Suprapubic skin (tissue), 3 donors: ENCODE measurements at regions not wholly inside any gene's neighbourhood (a gene's known extent, or its start where the extent isn't known, plus 50 kb on each side); places are given as distances from the start of the nearest gene placed in this dataset.

ENCODE experiments used
- POLR2A ChIP-seq, 2 donors: fragments of 450-650 bp; IDR thresholded peaks; one replicate each; pipeline ENCODE4 v1.6.1; 2017; ENCODE audit warnings: antibody characterized with exemption in 2 of 2, mild to moderate bottlenecking in 2 of 2, moderate library complexity in 2 of 2
- TF ChIP-seq, protein P1 (sequence below), 2 donors: fragments of 200-600 bp in 1 of 2; fragments of 450-650 bp in 1 of 2; sonication (generic) in 1 of 2; IDR thresholded peaks; one replicate each; pipeline ENCODE4 v1.5.1; 2016 to 2019; ENCODE audit warnings: antibody characterized with exemption in 2 of 2, mild to moderate bottlenecking in 1 of 2, moderate library complexity in 1 of 2

DNA sequence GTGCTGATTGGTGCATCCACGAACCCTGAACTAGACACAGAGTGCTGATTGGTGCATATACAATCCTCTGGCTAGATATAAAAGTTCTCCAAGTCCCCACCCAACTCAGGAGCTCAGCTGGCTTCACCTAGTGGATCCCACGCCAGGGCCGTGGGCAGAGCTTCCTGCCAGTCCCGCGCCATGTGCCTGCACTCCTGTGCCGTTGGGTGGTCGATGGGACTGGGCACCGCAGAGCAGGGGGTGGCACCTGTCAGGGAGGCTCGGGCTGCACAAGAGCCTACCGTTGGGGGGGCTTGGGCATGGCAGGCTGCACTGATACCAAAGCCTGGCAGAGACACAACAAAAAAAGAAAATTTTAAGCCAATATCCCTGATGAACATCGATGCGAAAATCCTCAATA is 185.4 kb upstream of the ASCC3 start:
- no peak for TF ChIP-seq POLR2A (IDR thresholded peaks at IDR 0.05)
- TF ChIP-seq, protein P1, sequence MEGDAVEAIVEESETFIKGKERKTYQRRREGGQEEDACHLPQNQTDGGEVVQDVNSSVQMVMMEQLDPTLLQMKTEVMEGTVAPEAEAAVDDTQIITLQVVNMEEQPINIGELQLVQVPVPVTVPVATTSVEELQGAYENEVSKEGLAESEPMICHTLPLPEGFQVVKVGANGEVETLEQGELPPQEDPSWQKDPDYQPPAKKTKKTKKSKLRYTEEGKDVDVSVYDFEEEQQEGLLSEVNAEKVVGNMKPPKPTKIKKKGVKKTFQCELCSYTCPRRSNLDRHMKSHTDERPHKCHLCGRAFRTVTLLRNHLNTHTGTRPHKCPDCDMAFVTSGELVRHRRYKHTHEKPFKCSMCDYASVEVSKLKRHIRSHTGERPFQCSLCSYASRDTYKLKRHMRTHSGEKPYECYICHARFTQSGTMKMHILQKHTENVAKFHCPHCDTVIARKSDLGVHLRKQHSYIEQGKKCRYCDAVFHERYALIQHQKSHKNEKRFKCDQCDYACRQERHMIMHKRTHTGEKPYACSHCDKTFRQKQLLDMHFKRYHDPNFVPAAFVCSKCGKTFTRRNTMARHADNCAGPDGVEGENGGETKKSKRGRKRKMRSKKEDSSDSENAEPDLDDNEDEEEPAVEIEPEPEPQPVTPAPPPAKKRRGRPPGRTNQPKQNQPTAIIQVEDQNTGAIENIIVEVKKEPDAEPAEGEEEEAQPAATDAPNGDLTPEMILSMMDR (IDR thresholded peaks at IDR 0.05): no peak
